GM12878 (cell line): ENCODE measurements at regions not wholly inside any gene's neighbourhood (a gene's known extent, or its start where the extent isn't known, plus 50 kb on each side); places are given as distances from the start of the nearest gene placed in this dataset.
"Not testable (repeated sequence)": the region's sequence is repeated elsewhere in the genome, so short reads cannot be mapped to it uniquely, and the experiment has no call there.

ENCODE experiments used
- ATAC-seq: fragments of 200-7000 bp; cut with Tn5 transposase; 3 replicates; pipeline ENCODE4 v1.9.1; 2020; ENCODE audit warnings: mild to moderate bottlenecking, moderate library complexity
- BruUV-seq: library from RNA; stranded (reverse); fragments of 400-500 nt; replicated peaks from 2 replicates; lab custom pipeline; 2021; lab: Mats Ljungman, UMichigan
- CTCF ChIA-PET: fragments of 300-600 bp; sonication (Branson Sonifier 250); formaldehyde crosslinking; extraction: SDS; loops from one replicate; lab custom pipeline; 2021; ENCODE audit warnings: inconsistent platforms; lab: Yijun Ruan, JAX
- POLR2A ChIA-PET: fragments of 350-600 bp; formaldehyde crosslinking; extraction: SDS; loops from one replicate; lab custom pipeline; 2021; ENCODE audit warnings: inconsistent platforms; lab: Charles Lee
- RAD21 ChIA-PET: fragments of 300-600 bp; sonication (Branson Sonifier 250); formaldehyde crosslinking; loops from one replicate; lab custom pipeline; 2023; ENCODE audit warnings: antibody characterized with exemption; ENCODE audit not compliant: unreplicated experiment; lab: Charles Lee
- SMC1A ChIA-PET: fragments of 300-600 bp; sonication (Branson Sonifier 250); formaldehyde crosslinking; loops from one replicate; lab custom pipeline; 2023; ENCODE audit not compliant: unreplicated experiment, uncharacterized antibody; lab: Charles Lee
- DNase-seq: peaks from one replicate; pipeline ENCODE4 v3.0.0-alpha.2; 2011; ENCODE audit warnings: low read depth, low spot score
- FAIRE-seq: peaks from 3 replicates; lab custom pipeline; 2011; peaks lifted over from hg19 to GRCh38; lab: Jason Lieb, UNC
- H2AFZ ChIP-seq: 2 replicates; pipeline ENCODE4 v1.6.0; 2011; ENCODE audit warnings: low read depth, low read length, control low read depth; ENCODE audit not compliant: control insufficient read depth
- H3K27ac ChIP-seq: 2 replicates; pipeline ENCODE4 v1.5.1; 2011; ENCODE audit warnings: control low read depth; ENCODE audit not compliant: control insufficient read depth, insufficient read depth
- H3K27me3 ChIP-seq, 2 experiments: replicated peaks in 1 of 2; 2 replicates each; pipeline versions ENCODE4 v1.6.0 to v1.6.1; 2011; ENCODE audit warnings: low read length in 1 of 2; ENCODE audit not compliant: control insufficient read depth in 2 of 2, insufficient read depth in 2 of 2
- H3K36me3 ChIP-seq, 2 experiments: 2 replicates each; pipeline ENCODE4 v1.5.1; 2011; ENCODE audit warnings: low read length in 1 of 2; ENCODE audit not compliant: control insufficient read depth in 2 of 2, insufficient read depth in 2 of 2
- H3K4me1 ChIP-seq: 2 replicates; pipeline ENCODE4 v1.6.1; 2011; ENCODE audit warnings: mild to moderate bottlenecking, low read length, moderate library complexity, mixed read lengths; ENCODE audit not compliant: control insufficient read depth, insufficient read depth
- H3K4me2 ChIP-seq: 2 replicates; pipeline ENCODE4 v1.6.0; 2011; ENCODE audit warnings: control low read depth; ENCODE audit not compliant: control insufficient read depth, insufficient read depth
- H3K4me3 ChIP-seq: fragments of 200-600 bp; sonication (generic); 2 replicates; pipeline ENCODE4 v1.5.1; 2016
- H3K79me2 ChIP-seq: 2 replicates; pipeline ENCODE4 v1.6.0; 2011; ENCODE audit warnings: low read length; ENCODE audit not compliant: control insufficient read depth, insufficient read depth
- H3K9ac ChIP-seq: 2 replicates; pipeline ENCODE4 v1.8.0; 2011; ENCODE audit warnings: low read length, control low read depth, mixed read lengths; ENCODE audit not compliant: control insufficient read depth, insufficient read depth
- H3K9me3 ChIP-seq: replicated peaks from 3 replicates; pipeline ENCODE4 v1.5.1; 2011; ENCODE audit warnings: mild to moderate bottlenecking, low read length; ENCODE audit not compliant: control insufficient read depth, insufficient read depth
- H4K20me1 ChIP-seq: 2 replicates; pipeline ENCODE4 v1.6.0; 2011; ENCODE audit not compliant: control insufficient read depth, insufficient read depth
- BHLHE40 ChIP-seq, 2 experiments: fragments of 450-650 bp in 1 of 2; IDR thresholded peaks; 2 replicates each; pipeline ENCODE4 v1.6.1; 2011 to 2017; ENCODE audit warnings: low read depth in 2 of 2, borderline replicate concordance in 1 of 2, improper control_type of control experiment in 1 of 2, low read length in 1 of 2, mild to moderate bottlenecking in 1 of 2
- NR2F1 ChIP-seq: fragments of 450-650 bp; conservative IDR thresholded peaks from 2 replicates; pipeline ENCODE4 v1.6.1; 2017; ENCODE audit warnings: mild to moderate bottlenecking
- SKIL ChIP-seq: fragments of 450-650 bp; IDR thresholded peaks from 2 replicates; pipeline ENCODE4 v1.6.1; 2017; ENCODE audit warnings: mild to moderate bottlenecking, low read depth, inconsistent platforms; ENCODE audit not compliant: poor library complexity, severe bottlenecking
- TCF12 ChIP-seq: IDR thresholded peaks from 2 replicates; pipeline ENCODE4 v1.6.1; 2011; ENCODE audit warnings: low read depth, mild to moderate bottlenecking, low read length
- WGBS: methylation state at CpG from one replicate; pipeline ENCODE4 v1.1.6; 2016; ENCODE audit warnings: low lambda C conversion rate; ENCODE audit not compliant: insufficient replicate concordance, insufficient coverage; ENCODE audit errors: missing lambda C conversion rate; 5-methylcytosine and 5-hydroxymethylcytosine counted together
- in situ Hi-C: fragments of 300-500 bp; cut with MboI; formaldehyde crosslinking; loops from 9 replicates; pipeline ENCODE4 v1.14.3; 2018; ENCODE audit warnings: mixed read lengths
- intact Hi-C: fragments of 100-400 bp; cut with micrococcal nuclease; formaldehyde crosslinking; loops from one replicate; pipeline ENCODE4 v1.14.2; 2022; ENCODE audit not compliant: unreplicated experiment

GRCh38 chr14:105712670-105713069, 186.3 kb downstream of the TMEM121 start:
- RAD21 ChIA-PET, H3K9ac ChIP-seq, CTCF ChIA-PET, FAIRE-seq, DNase-seq, H4K20me1 ChIP-seq, SMC1A ChIA-PET, H3K4me3 ChIP-seq, H3K36me3 ChIP-seq, in situ Hi-C loops, POLR2A ChIA-PET, H3K27me3 ChIP-seq, H3K4me2 ChIP-seq, H3K27ac ChIP-seq, H3K9me3 ChIP-seq, intact Hi-C loops, H3K4me1 ChIP-seq, H2AFZ ChIP-seq, BruUV-seq: not testable (repeated sequence)
- H3K79me2 ChIP-seq, result peaks cover 19% of the 10 kb centered on the region
- WGBS, result 14% methylated on average over 12 of the region's 18 CpGs
- ATAC-seq, result peak; percentile 74
- peak in 1 of 2 experiments; percentile 42; a peak in 2 of 4 replicates for TF ChIP-seq BHLHE40 (IDR thresholded peaks at IDR 0.05; ENCODE audit: borderline replicate concordance in 1 of 2, low read depth in 2 of 2, low read length in 1 of 2)
- TF ChIP-seq SKIL, result peak; percentile 62
- TF ChIP-seq TCF12, result peak; percentile 73; the same call in 1 of the 2 replicates
- peak; percentile 74 for TF ChIP-seq NR2F1

- in situ Hi-C loops, H3K9ac ChIP-seq, SMC1A ChIA-PET, H3K4me2 ChIP-seq, H4K20me1 ChIP-seq, H3K4me3 ChIP-seq, H3K36me3 ChIP-seq, ATAC-seq, H2AFZ ChIP-seq, FAIRE-seq, H3K4me1 ChIP-seq, H3K9me3 ChIP-seq, RAD21 ChIA-PET, BruUV-seq, H3K27me3 ChIP-seq, H3K27ac ChIP-seq, CTCF ChIA-PET, POLR2A ChIA-PET, DNase-seq, intact Hi-C loops: not testable (repeated sequence)
- WGBS, result 97% methylated on average over 11 of the region's 17 CpGs
- H3K79me2 ChIP-seq, result peaks cover 14% of the 10 kb centered on the region
These were observed 186.8 kb downstream of the TMEM121 start for GRCh38 chr14:105713160-105713559.

GRCh38 chr14:105713836-105714235, 187.5 kb downstream of the TMEM121 start:
- SMC1A ChIA-PET, ATAC-seq, FAIRE-seq: not testable (repeated sequence)

More at GRCh38 chr14:105713836-105714235, 187.5 kb downstream of the TMEM121 start:
- in situ Hi-C loops, H3K27ac ChIP-seq, H3K36me3 ChIP-seq, H3K27me3 ChIP-seq, H3K9ac ChIP-seq, CTCF ChIA-PET, H4K20me1 ChIP-seq, RAD21 ChIA-PET, H3K4me1 ChIP-seq, H3K79me2 ChIP-seq, H3K9me3 ChIP-seq, POLR2A ChIA-PET, H2AFZ ChIP-seq, H3K4me3 ChIP-seq, H3K4me2 ChIP-seq, BruUV-seq, DNase-seq, intact Hi-C loops: not testable (repeated sequence)
- 0% methylated on average over 2 of the region's 10 CpGs for WGBS
